Upper lobe of left lung (tissue), 4 donors: ENCODE measurements at regions not wholly inside any gene's neighbourhood (a gene's known extent, or its start where the extent isn't known, plus 50 kb on each side); places are given as distances from the start of the nearest gene placed in this dataset.

Source experiments
- EP300 ChIP-seq, 4 donors: sonication (generic); formaldehyde crosslinking; IDR thresholded peaks; one replicate each; pipeline ENCODE4 v1.5.1; 2017; ENCODE audit warnings: antibody characterized with exemption in 4 of 4, control low read depth in 2 of 4
- POLR2A ChIP-seq, 4 donors: fragments of 450-650 bp; IDR thresholded peaks; one replicate each; pipeline ENCODE4 v1.5.1; 2016 to 2017; ENCODE audit warnings: antibody characterized with exemption in 4 of 4, mild to moderate bottlenecking in 2 of 4
- POLR2AphosphoS5 ChIP-seq, 2 donors: sonication (generic); formaldehyde crosslinking; IDR thresholded peaks; one replicate each; pipeline ENCODE4 v1.5.1; 2017; ENCODE audit warnings: antibody characterized with exemption in 2 of 2
- TF ChIP-seq, protein P1 (sequence below), 6 experiments: fragments of 450-650 bp in 4 of 6; fragments of 200-600 bp in 2 of 6; sonication (generic) in 2 of 6; IDR thresholded peaks; one replicate each; pipeline ENCODE4 v1.5.1; 2016 to 2019; ENCODE audit warnings: antibody characterized with exemption in 6 of 6

DNA sequence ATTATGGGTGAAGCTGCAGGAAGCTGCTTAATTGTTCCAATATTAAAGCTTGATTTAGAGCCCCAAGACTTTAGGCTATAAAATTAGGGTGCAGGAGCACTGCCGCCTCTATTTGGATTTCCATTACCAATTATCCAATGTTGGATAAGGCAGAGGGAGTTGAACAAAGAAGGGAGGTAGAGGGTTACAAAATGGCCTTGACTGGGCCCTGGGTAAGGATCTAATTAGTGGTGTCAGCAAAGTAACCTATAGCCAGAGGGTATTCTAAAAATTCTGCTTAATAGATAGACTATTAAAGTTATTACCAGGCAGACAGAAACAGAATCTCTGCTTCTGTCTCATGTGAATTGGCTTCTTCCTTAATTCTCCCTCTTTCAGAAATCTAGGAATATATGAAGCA is 50.3 kb upstream of the DPPA4 start:
- TF ChIP-seq POLR2A (IDR thresholded peaks at IDR 0.05) (no peak), EP300 (IDR thresholded peaks at IDR 0.05) (no peak), POLR2AphosphoS5 (IDR thresholded peaks at IDR 0.05) (no peak)
- TF ChIP-seq, protein P1, sequence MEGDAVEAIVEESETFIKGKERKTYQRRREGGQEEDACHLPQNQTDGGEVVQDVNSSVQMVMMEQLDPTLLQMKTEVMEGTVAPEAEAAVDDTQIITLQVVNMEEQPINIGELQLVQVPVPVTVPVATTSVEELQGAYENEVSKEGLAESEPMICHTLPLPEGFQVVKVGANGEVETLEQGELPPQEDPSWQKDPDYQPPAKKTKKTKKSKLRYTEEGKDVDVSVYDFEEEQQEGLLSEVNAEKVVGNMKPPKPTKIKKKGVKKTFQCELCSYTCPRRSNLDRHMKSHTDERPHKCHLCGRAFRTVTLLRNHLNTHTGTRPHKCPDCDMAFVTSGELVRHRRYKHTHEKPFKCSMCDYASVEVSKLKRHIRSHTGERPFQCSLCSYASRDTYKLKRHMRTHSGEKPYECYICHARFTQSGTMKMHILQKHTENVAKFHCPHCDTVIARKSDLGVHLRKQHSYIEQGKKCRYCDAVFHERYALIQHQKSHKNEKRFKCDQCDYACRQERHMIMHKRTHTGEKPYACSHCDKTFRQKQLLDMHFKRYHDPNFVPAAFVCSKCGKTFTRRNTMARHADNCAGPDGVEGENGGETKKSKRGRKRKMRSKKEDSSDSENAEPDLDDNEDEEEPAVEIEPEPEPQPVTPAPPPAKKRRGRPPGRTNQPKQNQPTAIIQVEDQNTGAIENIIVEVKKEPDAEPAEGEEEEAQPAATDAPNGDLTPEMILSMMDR (IDR thresholded peaks at IDR 0.05) = no peak
